ENCODE measurements at regions not wholly inside any gene's neighbourhood (a gene's known extent, or its start where the extent isn't known, plus 50 kb on each side); places are given as distances from the start of the nearest gene placed in this dataset.

DNA sequence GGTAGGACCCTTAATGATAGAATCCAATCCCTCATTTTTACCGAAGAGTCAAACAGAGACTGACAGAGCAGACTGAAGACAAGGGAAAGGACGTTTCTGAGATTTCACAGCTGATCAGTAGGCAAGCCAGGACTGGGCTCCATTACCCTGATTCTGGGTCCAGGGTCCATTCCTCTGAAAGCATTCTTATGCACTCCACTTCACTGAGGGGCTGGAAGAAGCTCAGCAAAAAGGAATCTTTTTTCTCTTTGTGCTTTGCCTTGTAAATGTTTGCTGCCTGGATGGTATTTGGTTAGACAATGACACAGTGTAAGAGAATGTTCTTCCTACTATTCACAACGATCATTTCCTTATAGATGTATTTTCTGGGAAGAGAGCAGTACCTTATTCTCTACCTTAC lies 331.3 kb upstream of the PROX1 start:
- TF ChIP-seq, protein P1, sequence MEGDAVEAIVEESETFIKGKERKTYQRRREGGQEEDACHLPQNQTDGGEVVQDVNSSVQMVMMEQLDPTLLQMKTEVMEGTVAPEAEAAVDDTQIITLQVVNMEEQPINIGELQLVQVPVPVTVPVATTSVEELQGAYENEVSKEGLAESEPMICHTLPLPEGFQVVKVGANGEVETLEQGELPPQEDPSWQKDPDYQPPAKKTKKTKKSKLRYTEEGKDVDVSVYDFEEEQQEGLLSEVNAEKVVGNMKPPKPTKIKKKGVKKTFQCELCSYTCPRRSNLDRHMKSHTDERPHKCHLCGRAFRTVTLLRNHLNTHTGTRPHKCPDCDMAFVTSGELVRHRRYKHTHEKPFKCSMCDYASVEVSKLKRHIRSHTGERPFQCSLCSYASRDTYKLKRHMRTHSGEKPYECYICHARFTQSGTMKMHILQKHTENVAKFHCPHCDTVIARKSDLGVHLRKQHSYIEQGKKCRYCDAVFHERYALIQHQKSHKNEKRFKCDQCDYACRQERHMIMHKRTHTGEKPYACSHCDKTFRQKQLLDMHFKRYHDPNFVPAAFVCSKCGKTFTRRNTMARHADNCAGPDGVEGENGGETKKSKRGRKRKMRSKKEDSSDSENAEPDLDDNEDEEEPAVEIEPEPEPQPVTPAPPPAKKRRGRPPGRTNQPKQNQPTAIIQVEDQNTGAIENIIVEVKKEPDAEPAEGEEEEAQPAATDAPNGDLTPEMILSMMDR (IDR thresholded peaks at IDR 0.05): no peak
- TF ChIP-seq POLR2A (IDR thresholded peaks at IDR 0.05) (no peak), POLR2AphosphoS5 (IDR thresholded peaks at IDR 0.05) (no peak), EP300 (IDR thresholded peaks at IDR 0.05) (no peak)
